ENCODE measurements at regions not wholly inside any gene's neighbourhood (a gene's known extent, or its start where the extent isn't known, plus 50 kb on each side); places are given as distances from the start of the nearest gene placed in this dataset.
"Not testable (repeated sequence)": the region's sequence is repeated elsewhere in the genome, so short reads cannot be mapped to it uniquely, and the experiment has no call there.

GRCh38 chr3:191148131-191148530 is 50.9 kb upstream of the OSTN start:
- in situ Hi-C loops (cut with HindIII; ENCODE audit: low pct_unique_long_range_greater_than_20kb, low sequenced_read_pairs), result no loop called here
- no peak for DNase-seq (ENCODE audit: low read depth)

- no peak for DNase-seq (ENCODE audit: low read depth)
- in situ Hi-C loops (cut with HindIII; ENCODE audit: low pct_unique_long_range_greater_than_20kb, low sequenced_read_pairs), result no loop called here
These were observed 55.8 kb upstream of the OSTN start for GRCh38 chr3:191143224-191143623.

DNA sequence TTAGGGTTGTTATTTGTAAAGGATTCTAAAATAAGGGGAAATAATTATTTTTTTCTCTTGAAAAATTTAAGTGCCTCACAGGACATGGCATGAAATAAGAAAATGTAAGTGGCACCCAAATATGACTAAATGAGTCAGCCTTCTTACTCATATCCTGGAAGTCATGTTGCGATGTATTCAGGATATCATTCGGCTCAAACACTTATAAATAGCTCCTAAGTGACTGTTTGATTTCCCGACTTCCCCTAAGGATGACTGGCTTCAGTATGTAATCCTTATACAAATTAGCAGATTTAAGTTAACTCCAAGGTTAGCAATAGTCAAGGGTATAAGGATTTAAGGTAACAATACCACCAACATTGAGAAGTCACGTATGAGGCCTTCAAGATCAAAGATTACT is 57.3 kb upstream of the OSTN start:
- no peak for DNase-seq (ENCODE audit: low read depth)

GRCh38 chr3:191139736-191140135 is 59.3 kb upstream of the OSTN start:
- no peak for DNase-seq (ENCODE audit: low read depth)

More for the DNA sequence above, 57.3 kb upstream of the OSTN start:
- in situ Hi-C loops (cut with HindIII; ENCODE audit: low pct_unique_long_range_greater_than_20kb, low sequenced_read_pairs), result no loop called here

GRCh38 chr3:191138937-191139336 is 60.1 kb upstream of the OSTN start:
- in situ Hi-C loops (cut with HindIII; ENCODE audit: low pct_unique_long_range_greater_than_20kb, low sequenced_read_pairs), result no loop called here
- no peak for DNase-seq (ENCODE audit: low read depth)

More at GRCh38 chr3:191139736-191140135, 59.3 kb upstream of the OSTN start:
- in situ Hi-C loops (cut with HindIII; ENCODE audit: low pct_unique_long_range_greater_than_20kb, low sequenced_read_pairs), result no loop called here

GRCh38 chr3:191137708-191138107 is 61.3 kb upstream of the OSTN start:
- DNase-seq (ENCODE audit: low read depth), result no peak
- in situ Hi-C loops (cut with HindIII; ENCODE audit: low pct_unique_long_range_greater_than_20kb, low sequenced_read_pairs), result no loop called here

DNA sequence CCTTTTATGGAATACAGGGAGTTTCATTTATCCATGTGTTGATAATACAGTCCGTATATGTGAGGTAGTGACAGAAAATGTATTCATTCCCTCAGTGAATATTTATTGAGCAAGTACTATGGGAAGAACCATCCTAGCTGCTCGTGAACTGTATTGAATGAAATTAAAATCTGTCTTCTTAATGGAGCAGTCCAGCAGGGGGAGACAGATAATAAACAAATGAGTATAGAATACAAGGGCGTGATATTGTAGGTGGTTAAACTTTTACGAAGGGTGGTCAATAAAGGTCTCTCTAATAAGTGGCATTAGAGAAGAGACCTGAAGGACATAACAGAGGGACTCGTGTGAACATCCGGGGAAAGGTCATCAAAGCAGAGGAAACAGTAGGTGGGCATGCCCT is 62.7 kb upstream of the OSTN start:
- in situ Hi-C loops (cut with HindIII; ENCODE audit: low pct_unique_long_range_greater_than_20kb, low sequenced_read_pairs), result no loop called here
- DNase-seq (ENCODE audit: low read depth), result peak; percentile 2

DNA sequence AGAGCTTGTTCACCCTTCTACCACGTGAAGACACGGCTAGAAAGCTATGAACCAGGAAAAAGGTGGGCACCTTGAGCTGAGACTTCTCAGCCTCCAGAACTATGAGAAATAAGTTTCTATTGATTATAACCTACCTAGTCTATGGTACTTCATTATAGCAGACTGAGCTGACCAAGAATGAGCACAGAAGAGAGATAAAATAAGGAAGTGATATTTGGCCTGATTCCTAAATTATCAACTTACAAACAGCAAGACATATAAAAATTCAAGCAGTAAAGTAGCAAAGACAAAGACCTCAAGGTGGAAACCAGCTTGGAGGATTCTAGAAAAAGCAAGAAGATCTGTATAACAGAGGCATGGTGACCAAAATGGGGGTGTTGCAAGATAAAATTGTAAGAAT is 63.9 kb upstream of the OSTN start:
- no peak for DNase-seq (ENCODE audit: low read depth)
- in situ Hi-C loops (cut with HindIII; ENCODE audit: low pct_unique_long_range_greater_than_20kb, low sequenced_read_pairs), result no loop called here

DNA sequence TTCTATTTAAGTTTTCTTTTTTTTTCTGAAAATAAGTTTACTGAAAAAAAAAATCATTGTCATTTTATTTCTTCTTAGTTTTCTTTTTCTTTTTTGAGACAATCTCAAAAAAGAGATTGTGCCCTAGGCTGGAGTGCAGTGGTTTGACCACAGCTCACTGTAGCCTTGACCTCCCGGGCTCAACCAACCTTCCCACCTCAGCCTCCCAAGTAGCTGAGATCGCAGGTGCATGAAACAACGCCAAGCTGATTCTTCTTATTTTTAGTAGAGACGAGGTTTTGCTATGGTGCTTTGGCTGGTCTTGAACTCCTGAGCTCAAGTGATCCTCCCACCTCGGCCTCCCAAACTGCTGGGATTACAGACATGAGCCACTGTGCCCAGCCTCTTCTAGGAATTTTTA is 65.7 kb upstream of the OSTN start:
- in situ Hi-C loops (cut with HindIII; ENCODE audit: low pct_unique_long_range_greater_than_20kb, low sequenced_read_pairs), result no loop called here
- DNase-seq (ENCODE audit: low read depth), result no peak

GRCh38 chr3:191131305-191131704 is 67.7 kb upstream of the OSTN start:
- DNase-seq (ENCODE audit: low read depth), result no peak
- in situ Hi-C loops (cut with HindIII; ENCODE audit: low pct_unique_long_range_greater_than_20kb, low sequenced_read_pairs), result no loop called here

- in situ Hi-C loops (cut with HindIII; ENCODE audit: low pct_unique_long_range_greater_than_20kb, low sequenced_read_pairs); DNase-seq (ENCODE audit: low read depth): not testable (repeated sequence)
These were observed 74.2 kb upstream of the OSTN start for GRCh38 chr3:191124891-191125290.

GRCh38 chr3:191123946-191124345 is 75.1 kb upstream of the OSTN start:
- in situ Hi-C loops (cut with HindIII; ENCODE audit: low pct_unique_long_range_greater_than_20kb, low sequenced_read_pairs), result no loop called here
- no peak for DNase-seq (ENCODE audit: low read depth)

DNA sequence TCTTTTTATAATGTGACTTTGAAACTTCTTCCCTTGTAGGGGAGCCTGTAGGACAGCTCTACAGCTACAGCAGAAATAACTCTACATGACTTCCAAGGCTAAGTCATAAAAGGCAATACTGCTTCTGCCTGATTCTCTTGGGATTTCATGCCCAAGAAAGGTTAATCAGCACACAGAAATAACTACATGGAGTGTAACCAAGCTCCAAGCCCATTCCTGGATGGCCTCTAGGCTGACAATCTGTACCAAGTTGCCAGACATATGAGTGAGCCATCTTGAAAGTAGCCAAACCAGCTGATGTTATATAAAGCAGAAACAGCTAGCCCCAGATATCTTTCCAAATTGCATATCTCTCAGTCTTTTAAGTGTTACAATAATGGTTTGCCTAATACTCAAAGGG is 75.8 kb upstream of the OSTN start:
- DNase-seq (ENCODE audit: low read depth), result no peak
- in situ Hi-C loops (cut with HindIII; ENCODE audit: low pct_unique_long_range_greater_than_20kb, low sequenced_read_pairs), result no loop called here

- in situ Hi-C loops (cut with HindIII; ENCODE audit: low pct_unique_long_range_greater_than_20kb, low sequenced_read_pairs), result no loop called here
These were observed 78.4 kb upstream of the OSTN start for GRCh38 chr3:191120447-191121298.

GRCh38 chr3:191119415-191120295 is 79.4 kb upstream of the OSTN start:
- in situ Hi-C loops (cut with HindIII; ENCODE audit: low pct_unique_long_range_greater_than_20kb, low sequenced_read_pairs), result no loop called here
- no peak for DNase-seq (ENCODE audit: low read depth)

More at GRCh38 chr3:191120447-191121298, 78.4 kb upstream of the OSTN start:
- no peak for DNase-seq (ENCODE audit: low read depth)

- DNase-seq (ENCODE audit: low read depth), result no peak
- in situ Hi-C loops (cut with HindIII; ENCODE audit: low pct_unique_long_range_greater_than_20kb, low sequenced_read_pairs), result no loop called here
These were observed 87.3 kb upstream of the OSTN start for GRCh38 chr3:191111722-191112121.

- in situ Hi-C loops (cut with HindIII; ENCODE audit: low pct_unique_long_range_greater_than_20kb, low sequenced_read_pairs), result no loop called here
- no peak for DNase-seq (ENCODE audit: low read depth)
These were observed 93.6 kb upstream of the OSTN start for GRCh38 chr3:191105418-191105817.

GRCh38 chr3:191100516-191100915 is 98.5 kb upstream of the OSTN start:
- in situ Hi-C loops (cut with HindIII; ENCODE audit: low pct_unique_long_range_greater_than_20kb, low sequenced_read_pairs), result no loop called here
- DNase-seq (ENCODE audit: low read depth), result no peak

All from Caki2 (cell line).